Dendritic cell treated with granulocyte-macrophage colony-stimulating factor and Interleukin-4, amounts not matched to agents 40 ng/mL and 50 ng/mL, for 4 days (primary cell): ENCODE measurements at regions not wholly inside any gene's neighbourhood (a gene's known extent, or its start where the extent isn't known, plus 50 kb on each side); places are given as distances from the start of the nearest gene placed in this dataset.

ENCODE experiments used
- H3K27ac Mint-ChIP-seq: one replicate; pipeline ENCODE4 v1.8.0; 2022; ENCODE audit warnings: mild to moderate bottlenecking, mixed read lengths
- H3K27me3 Mint-ChIP-seq: one replicate; pipeline ENCODE4 v1.8.0; 2022; ENCODE audit warnings: mild to moderate bottlenecking, mixed read lengths
- H3K36me3 Mint-ChIP-seq: one replicate; pipeline ENCODE4 v1.8.0; 2022; ENCODE audit warnings: low read depth, mixed read lengths
- H3K4me1 Mint-ChIP-seq: one replicate; pipeline ENCODE4 v1.8.0; 2022; ENCODE audit warnings: low read depth, mixed read lengths
- H3K4me3 Mint-ChIP-seq: one replicate; pipeline ENCODE4 v1.8.0; 2022; ENCODE audit warnings: mild to moderate bottlenecking, moderate library complexity, mixed read lengths
- H3K9me3 Mint-ChIP-seq: one replicate; pipeline ENCODE4 v1.8.0; 2022; ENCODE audit warnings: mixed read lengths
- intact Hi-C: fragments of 100-400 bp; cut with micrococcal nuclease; formaldehyde crosslinking; loops from one replicate; pipeline ENCODE4 v1.15.0; 2022

DNA sequence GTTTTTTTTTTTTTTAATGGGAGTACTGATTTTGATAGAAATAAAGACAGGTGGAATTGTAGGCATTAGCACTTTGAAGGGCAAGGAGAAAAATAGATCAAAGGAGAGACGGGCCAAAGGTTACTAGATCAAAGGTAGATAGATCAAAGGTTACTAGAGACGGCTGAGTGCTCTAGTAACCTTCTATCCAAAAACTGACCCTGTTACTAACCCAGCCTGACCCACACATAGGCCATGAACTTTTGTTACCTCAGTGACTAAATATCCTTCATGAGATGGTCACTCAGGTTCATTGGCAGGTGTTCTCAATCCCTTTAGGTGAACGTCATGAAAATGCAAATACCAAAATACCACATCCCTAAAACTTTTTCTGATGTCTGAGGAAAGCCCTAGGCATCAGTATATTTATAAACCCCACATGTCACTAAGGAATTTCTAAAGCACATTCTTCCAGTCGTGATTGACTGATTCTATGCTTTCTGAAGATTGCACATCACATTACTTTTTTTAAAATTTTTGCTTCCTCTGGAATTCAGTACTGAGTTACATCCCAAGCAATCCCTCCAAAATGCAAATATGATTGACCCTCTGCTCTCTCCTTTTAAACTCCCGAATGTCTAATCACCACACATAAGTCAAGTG, 772.7 kb downstream of the BRINP1 start:
- Mint-ChIP-seq H3K36me3 (no peaks in the 10 kb centered on the region), H3K4me3 (no peak overlapping the region), H3K27me3 (no peaks in the 10 kb centered on the region), H3K4me1 (no peaks in the 10 kb centered on the region), H3K27ac (no peak overlapping the region), H3K9me3 (no peaks in the 10 kb centered on the region)
- intact Hi-C loops = no loop called here

DNA sequence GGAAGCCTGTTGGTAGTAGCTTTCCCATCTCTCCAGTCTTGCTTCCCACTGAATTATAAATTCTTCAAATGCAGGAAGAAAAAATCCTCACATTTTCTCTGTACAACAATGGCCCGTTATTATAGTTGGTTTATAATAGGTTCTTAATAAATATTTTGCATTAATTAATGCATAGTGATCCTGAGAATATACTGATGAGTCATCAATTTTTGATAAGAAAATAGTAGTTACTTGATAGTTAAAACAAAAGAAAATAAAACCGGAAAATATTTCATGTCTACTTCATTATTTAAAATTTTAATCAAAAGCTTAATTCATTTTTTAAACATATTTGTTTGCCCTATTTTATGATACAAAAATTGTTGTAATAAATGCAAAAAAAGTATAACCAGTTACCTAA, 762.6 kb downstream of the BRINP1 start:
- H3K27me3 Mint-ChIP-seq = no peaks in the 10 kb centered on the region
- H3K9me3 Mint-ChIP-seq = no peaks in the 10 kb centered on the region
- intact Hi-C loops = no loop called here
- no peak overlapping the region for H3K4me3 Mint-ChIP-seq
- no peak overlapping the region for H3K27ac Mint-ChIP-seq
- H3K4me1 Mint-ChIP-seq = no peaks in the 10 kb centered on the region
- H3K36me3 Mint-ChIP-seq = no peaks in the 10 kb centered on the region

DNA sequence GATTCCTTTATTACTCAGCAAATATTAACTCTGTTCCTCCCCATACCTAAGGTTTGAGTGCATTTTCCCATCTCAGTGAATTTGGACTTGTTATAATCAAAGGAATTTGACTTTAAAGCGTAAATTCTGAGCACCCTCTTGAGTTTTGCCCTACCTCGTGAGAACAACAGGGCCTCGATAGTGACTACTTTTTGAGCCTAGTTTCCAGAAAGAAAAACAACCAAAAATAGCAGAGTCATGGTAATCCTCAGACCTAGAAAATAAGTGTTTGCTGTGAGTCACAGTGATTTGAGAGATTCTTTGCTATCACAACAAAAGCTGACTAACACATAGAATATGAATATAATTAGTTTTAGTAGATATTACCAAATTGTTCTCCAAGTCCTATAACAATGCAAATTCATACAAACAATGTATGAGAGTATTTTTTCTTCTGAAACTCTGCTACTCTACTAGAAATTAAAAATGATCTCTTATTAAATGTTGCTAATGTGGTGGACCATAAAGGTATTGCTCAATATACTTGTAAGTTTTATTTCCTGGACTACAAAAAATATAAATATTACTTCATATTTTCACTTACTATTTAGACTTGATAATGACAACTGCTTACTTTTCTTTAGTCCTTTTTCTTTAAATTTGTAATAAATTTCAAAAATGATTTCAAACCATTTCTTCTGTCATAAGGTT, 759.7 kb downstream of the BRINP1 start:
- no peak overlapping the region for H3K4me3 Mint-ChIP-seq
- H3K36me3 Mint-ChIP-seq = no peaks in the 10 kb centered on the region
- intact Hi-C loops = no loop called here
- no peaks in the 10 kb centered on the region for H3K4me1 Mint-ChIP-seq
- H3K27me3 Mint-ChIP-seq = no peaks in the 10 kb centered on the region
- H3K27ac Mint-ChIP-seq = no peak overlapping the region
- H3K9me3 Mint-ChIP-seq = peaks cover 11% of the 10 kb centered on the region

DNA sequence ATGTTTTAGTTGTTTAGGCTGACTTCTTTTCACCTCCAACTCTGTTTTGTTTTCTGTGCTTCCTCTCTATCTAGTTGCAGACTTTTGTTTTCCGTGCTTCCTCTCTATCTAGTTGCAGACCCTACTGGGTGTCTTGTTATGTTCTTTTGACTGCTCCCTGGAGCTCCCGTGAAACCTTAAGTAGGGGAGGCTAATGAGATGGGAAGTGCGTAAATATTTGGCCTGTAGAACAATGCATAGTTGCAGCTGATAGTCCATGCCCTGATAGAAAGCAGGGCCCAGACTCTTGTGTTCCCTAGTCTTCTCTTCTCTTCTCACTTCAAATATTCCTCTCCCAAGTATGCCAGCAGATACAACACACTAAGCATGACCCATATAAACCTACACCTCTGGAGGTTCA, 757.0 kb downstream of the BRINP1 start:
- Mint-ChIP-seq H3K27me3 (no peaks in the 10 kb centered on the region), H3K9me3 (peaks cover 11% of the 10 kb centered on the region)

DNA sequence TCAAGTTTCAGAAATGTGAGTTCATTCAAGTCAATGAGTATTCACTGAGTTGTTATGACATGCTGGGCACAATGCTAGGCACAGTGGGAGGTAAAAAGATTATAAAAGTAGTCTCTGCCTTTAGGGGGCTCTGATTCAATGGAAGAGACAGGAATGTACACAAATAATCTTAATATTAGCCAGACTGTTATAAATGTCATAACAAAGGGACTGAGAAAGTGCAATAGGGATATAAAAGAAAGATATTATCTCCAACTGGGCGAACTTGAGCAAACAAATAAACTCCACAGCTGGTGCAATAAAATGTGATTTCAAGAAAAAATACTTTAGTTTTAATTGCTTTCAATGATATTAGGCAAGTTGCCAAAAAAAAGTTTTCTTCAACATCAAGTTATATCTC, 755.2 kb downstream of the BRINP1 start:
- no peaks in the 10 kb centered on the region for H3K4me1 Mint-ChIP-seq
- intact Hi-C loops = no loop called here
- H3K27ac Mint-ChIP-seq = no peak overlapping the region
- H3K36me3 Mint-ChIP-seq = no peaks in the 10 kb centered on the region
- H3K9me3 Mint-ChIP-seq = peaks cover 11% of the 10 kb centered on the region
- H3K4me3 Mint-ChIP-seq = no peak overlapping the region
- no peaks in the 10 kb centered on the region for H3K27me3 Mint-ChIP-seq

More for the DNA sequence above, 757.0 kb downstream of the BRINP1 start:
- Mint-ChIP-seq H3K27ac (no peak overlapping the region), H3K4me3 (no peak overlapping the region), H3K4me1 (no peaks in the 10 kb centered on the region), H3K36me3 (no peaks in the 10 kb centered on the region)
- intact Hi-C loops = no loop called here

DNA sequence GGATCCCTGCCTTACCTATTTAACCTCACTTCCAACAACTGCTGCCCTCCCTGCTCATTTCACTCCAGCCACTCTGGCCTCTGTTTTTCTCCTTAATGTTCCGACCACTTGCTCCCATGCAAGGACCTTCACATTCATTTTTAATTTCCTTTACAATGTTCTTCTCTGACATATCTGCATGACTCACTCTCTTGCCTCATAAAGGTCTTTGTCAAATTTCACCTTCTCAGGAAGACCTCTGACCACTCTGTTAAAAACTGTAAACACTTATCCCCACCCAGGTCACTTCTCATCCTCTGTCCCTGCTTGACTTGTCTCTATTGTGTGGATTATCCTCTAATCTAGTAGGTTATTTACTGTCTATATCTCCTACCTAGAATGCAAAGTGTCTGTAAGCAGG, 751.2 kb downstream of the BRINP1 start:
- intact Hi-C loops = no loop called here
- no peak overlapping the region for H3K27ac Mint-ChIP-seq
- no peaks in the 10 kb centered on the region for H3K4me1 Mint-ChIP-seq
- H3K9me3 Mint-ChIP-seq = no peaks in the 10 kb centered on the region
- no peaks in the 10 kb centered on the region for H3K36me3 Mint-ChIP-seq
- no peaks in the 10 kb centered on the region for H3K27me3 Mint-ChIP-seq
- no peak overlapping the region for H3K4me3 Mint-ChIP-seq

DNA sequence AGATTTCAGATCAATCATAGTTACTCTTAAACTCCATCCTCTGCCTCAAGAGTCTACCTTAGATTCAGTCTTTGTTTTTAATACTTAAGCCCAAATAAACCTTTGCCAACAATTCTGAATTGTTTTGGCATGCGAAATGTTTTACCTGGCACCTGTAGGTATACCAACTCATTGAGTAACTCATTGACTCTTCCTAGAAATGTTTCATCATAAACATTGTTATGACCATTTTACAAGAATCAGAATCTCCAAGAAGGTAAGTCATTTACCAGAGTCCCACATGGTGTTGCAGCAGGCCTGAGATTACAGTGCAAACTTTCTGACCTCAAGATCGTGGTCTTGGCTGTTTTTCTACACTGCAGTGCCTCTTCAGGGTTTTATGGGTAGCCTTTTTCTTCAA, 750.4 kb downstream of the BRINP1 start:
- no peaks in the 10 kb centered on the region for H3K36me3 Mint-ChIP-seq
- intact Hi-C loops = no loop called here
- no peak overlapping the region for H3K27ac Mint-ChIP-seq
- H3K27me3 Mint-ChIP-seq = no peaks in the 10 kb centered on the region
- H3K9me3 Mint-ChIP-seq = no peaks in the 10 kb centered on the region
- H3K4me1 Mint-ChIP-seq = no peaks in the 10 kb centered on the region
- H3K4me3 Mint-ChIP-seq = no peak overlapping the region

DNA sequence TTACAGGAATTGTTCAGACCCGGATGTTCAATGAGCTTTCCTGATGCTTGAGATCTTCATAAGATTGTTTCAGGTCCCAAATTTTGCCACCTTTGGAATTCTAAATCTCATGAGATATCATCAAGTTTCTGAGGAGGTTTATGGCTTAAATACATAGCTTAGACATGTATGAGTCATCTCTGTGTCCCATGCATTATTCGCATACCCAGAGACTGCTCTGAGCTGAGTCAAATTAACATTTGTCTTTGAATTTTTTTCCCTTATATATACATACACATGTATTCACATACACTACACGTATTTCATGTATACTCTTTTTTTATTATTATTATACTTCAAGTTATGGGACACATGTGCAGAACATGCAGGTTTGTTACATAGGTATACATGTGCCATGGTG, 744.6 kb downstream of the BRINP1 start:
- H3K4me1 Mint-ChIP-seq = no peaks in the 10 kb centered on the region
- H3K27ac Mint-ChIP-seq = no peak overlapping the region
- H3K4me3 Mint-ChIP-seq = no peak overlapping the region
- no peaks in the 10 kb centered on the region for H3K9me3 Mint-ChIP-seq
- intact Hi-C loops = no loop called here
- no peaks in the 10 kb centered on the region for H3K27me3 Mint-ChIP-seq
- no peaks in the 10 kb centered on the region for H3K36me3 Mint-ChIP-seq

DNA sequence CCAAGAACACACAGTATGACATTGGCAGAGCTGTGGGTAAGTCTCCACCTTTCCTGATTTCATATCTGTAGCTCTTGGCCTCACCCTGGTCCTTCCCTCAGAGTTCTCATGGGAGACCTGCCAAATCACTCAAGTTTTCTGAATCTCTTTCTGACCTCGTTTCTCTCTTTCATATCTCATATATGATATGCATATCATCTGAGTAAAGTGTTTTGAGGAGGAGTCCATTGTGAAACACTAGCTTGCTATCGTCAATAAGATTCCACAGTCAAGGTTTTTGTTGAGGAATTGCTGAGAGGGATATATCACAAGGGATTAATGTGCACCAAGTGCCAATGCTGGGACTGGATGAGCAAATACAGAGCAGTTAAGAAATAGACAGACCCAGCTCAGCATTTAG, 739.2 kb downstream of the BRINP1 start:
- Mint-ChIP-seq H3K36me3 (no peaks in the 10 kb centered on the region), H3K27ac (no peak overlapping the region), H3K4me3 (no peak overlapping the region), H3K4me1 (no peaks in the 10 kb centered on the region), H3K9me3 (peaks cover 24% of the 10 kb centered on the region), H3K27me3 (no peaks in the 10 kb centered on the region)
- intact Hi-C loops = no loop called here

DNA sequence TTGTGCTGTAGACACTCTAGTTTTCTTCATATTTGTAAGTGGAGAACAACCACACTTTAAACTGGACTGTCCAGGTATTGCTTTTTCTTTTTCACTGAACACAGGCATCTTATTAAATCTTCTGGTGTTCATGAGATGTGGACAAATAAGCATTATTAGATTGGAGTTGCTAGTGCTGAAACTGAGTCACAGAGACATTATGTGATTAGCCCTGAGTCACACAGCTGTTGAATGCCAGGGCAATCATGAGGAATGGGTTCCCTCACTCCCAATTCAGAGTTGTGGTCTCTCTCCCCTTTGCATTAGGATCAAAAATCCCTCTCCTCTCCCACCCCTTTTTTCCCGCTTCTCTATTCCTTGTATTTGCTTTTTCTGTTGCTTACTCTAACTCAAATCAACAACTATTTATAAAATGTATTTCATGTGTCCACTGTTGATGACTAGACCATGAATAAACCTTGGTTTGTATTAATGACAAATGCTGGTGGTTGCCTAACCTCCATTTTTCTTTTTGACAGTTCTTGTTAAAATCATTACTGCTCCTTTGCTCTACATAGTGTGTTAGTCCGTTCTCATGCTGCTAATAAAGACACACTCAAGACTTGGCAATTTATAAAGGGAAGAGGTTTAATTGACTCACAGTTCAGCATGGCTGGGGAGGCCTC, 738.2 kb downstream of the BRINP1 start:
- Mint-ChIP-seq H3K27ac (no peak overlapping the region), H3K36me3 (no peaks in the 10 kb centered on the region), H3K9me3 (peaks cover 24% of the 10 kb centered on the region), H3K4me3 (no peak overlapping the region), H3K4me1 (no peaks in the 10 kb centered on the region), H3K27me3 (no peaks in the 10 kb centered on the region)
- intact Hi-C loops = no loop called here

DNA sequence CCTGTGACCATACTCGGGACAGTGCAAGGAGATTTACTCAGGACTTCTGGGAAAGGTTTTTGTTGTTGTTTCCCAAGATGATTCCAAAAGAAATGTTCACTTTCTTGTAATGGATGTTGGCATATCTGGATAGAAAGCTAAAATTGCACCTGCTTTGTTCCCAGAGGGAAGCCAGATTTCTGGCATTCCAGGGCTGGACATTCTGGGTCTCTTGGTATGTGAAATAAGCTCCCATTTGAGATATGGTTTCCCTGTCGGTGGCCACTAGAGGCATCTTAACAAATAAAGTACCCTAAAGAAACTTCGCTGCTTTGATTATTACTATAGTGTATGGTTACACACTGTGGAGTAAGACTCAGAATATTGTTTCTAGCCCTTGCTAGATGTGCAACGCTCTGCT, 737.3 kb downstream of the BRINP1 start:
- no peaks in the 10 kb centered on the region for H3K4me1 Mint-ChIP-seq
- no peak overlapping the region for H3K27ac Mint-ChIP-seq
- H3K27me3 Mint-ChIP-seq = no peaks in the 10 kb centered on the region
- peaks cover 24% of the 10 kb centered on the region for H3K9me3 Mint-ChIP-seq
- intact Hi-C loops = no loop called here
- no peaks in the 10 kb centered on the region for H3K36me3 Mint-ChIP-seq
- no peak overlapping the region for H3K4me3 Mint-ChIP-seq

DNA sequence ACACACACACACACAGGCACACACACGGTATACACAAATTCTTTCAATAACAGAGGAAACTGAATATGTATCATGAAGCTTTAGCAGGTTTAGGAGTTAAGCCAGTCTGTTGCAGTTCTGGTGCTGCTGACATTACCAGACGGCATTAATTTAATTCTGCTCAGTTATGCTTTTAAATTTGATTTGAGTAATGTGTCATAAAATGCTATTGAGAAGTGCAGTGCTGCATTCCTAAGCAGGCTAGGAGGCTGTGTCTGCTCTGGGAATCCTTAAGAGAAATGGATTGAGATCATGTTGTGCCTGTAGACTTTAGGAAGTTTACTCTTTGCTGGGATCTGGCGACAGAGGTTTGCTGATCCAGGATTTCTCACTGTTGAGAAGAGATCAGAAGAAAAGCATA, 733.8 kb downstream of the BRINP1 start:
- no peaks in the 10 kb centered on the region for H3K36me3 Mint-ChIP-seq
- intact Hi-C loops = no loop called here
- H3K9me3 Mint-ChIP-seq = peaks cover 41% of the 10 kb centered on the region
- no peak overlapping the region for H3K4me3 Mint-ChIP-seq
- H3K27ac Mint-ChIP-seq = no peak overlapping the region
- H3K27me3 Mint-ChIP-seq = no peaks in the 10 kb centered on the region
- no peaks in the 10 kb centered on the region for H3K4me1 Mint-ChIP-seq

DNA sequence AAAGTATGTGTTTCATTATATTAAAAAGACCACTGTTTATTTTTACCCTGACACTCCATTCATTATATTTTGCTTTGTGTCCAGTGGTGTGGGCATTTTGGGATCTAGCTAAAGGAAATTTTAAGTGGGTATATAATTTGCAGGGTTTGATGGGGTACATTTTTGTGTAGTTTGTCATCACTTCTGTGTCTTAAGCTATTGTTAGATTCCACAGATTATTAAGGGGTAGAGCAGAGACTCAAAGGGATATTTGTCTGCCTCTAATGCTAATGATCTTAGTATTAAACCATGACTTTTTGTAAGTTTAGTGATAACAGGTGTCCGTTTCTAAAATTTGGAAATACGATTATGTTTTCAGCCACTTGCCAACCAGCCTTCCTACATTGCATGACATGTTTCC, 731.6 kb downstream of the BRINP1 start:
- Mint-ChIP-seq H3K27ac (no peak overlapping the region), H3K4me3 (no peak overlapping the region), H3K4me1 (no peaks in the 10 kb centered on the region)

DNA sequence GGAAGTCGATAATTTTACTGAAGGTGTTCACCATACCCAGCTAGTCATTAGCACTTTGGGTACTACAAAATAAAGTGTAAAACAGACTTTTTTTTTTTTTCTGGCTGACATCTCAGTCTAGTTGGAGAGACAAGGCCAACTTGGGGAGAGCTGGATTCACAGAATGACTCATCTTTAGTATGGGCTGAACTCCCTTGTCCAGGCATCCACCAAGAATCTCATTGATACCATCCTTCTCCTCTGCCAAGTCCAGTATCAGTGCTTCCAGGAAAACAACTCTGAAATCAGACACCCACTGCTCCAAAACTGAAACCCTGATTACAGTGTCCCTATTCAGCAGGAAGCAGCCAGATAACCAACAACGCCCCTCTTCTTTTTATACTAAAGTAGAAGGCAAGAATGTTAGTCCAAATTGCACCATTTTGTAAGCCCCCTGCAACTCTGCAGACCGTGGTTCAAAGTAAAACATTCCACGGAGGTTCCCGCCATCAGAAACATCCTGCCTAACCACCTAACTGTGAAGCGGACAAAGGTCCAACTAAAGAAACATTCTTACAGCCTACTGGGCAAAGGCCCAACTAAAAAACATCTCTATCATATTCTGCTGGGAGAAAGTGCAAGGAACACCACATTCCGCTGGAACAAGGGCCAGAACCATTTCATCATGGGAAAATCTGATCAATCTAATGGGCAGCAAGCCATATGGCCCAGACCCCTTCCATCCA, 728.2 kb downstream of the BRINP1 start:
- intact Hi-C loops = no loop called here
- H3K27ac Mint-ChIP-seq = no peak overlapping the region

More for the DNA sequence above, 731.6 kb downstream of the BRINP1 start:
- intact Hi-C loops = no loop called here
- Mint-ChIP-seq H3K36me3 (no peaks in the 10 kb centered on the region), H3K9me3 (peaks cover 42% of the 10 kb centered on the region), H3K27me3 (no peaks in the 10 kb centered on the region)

More for the DNA sequence above, 728.2 kb downstream of the BRINP1 start:
- Mint-ChIP-seq H3K27me3 (no peaks in the 10 kb centered on the region), H3K9me3 (peaks cover 44% of the 10 kb centered on the region), H3K4me3 (no peak overlapping the region), H3K36me3 (no peaks in the 10 kb centered on the region), H3K4me1 (no peaks in the 10 kb centered on the region)
